IMR-90 (cell line): ENCODE measurements at regions not wholly inside any gene's neighbourhood (a gene's known extent, or its start where the extent isn't known, plus 50 kb on each side); places are given as distances from the start of the nearest gene placed in this dataset.

Experiments used
- ATAC-seq: fragments of 200-7000 bp; cut with Tn5 transposase; 2 replicates; pipeline ENCODE4 v1.9.1; 2020; ENCODE audit warnings: low read depth, mild to moderate bottlenecking, moderate library complexity
- BruUV-seq: library from RNA; stranded (reverse); fragments of 400-500 nt; replicated peaks from 2 replicates; lab custom pipeline; 2021; lab: Mats Ljungman, UMichigan
- CTCF ChIA-PET: fragments of 300-600 bp; formaldehyde crosslinking; extraction: SDS; loops from one replicate; lab custom pipeline; 2021; ENCODE audit warnings: antibody characterized with exemption; lab: Yijun Ruan, JAX
- POLR2A ChIA-PET: fragments of 300-600 bp; sonication (Branson Sonifier 250); formaldehyde crosslinking; loops from one replicate; lab custom pipeline; 2022; ENCODE audit warnings: antibody characterized with exemption; ENCODE audit not compliant: unreplicated experiment; lab: Charles Lee
- DNase-seq: peaks from one replicate; pipeline ENCODE4 v3.0.0; 2013
- H2AFZ ChIP-seq: replicated peaks from 2 replicates; pipeline ENCODE3; 2013; ENCODE audit warnings: low read length, mild to moderate bottlenecking; ENCODE audit not compliant: poor library complexity
- H2AK5ac ChIP-seq: 2 replicates; pipeline ENCODE4 v1.6.1; 2013; ENCODE audit warnings: low read depth, low read length, inconsistent platforms
- H2AK9ac ChIP-seq: replicated peaks from 2 replicates; pipeline ENCODE3; 2013; ENCODE audit warnings: mild to moderate bottlenecking, low read depth, low read length, moderate library complexity; ENCODE audit not compliant: poor library complexity
- H2BK120ac ChIP-seq: 2 replicates; pipeline ENCODE4 v1.6.1; 2013; ENCODE audit warnings: low read depth, low read length, inconsistent platforms
- H2BK15ac ChIP-seq: 3 replicates; pipeline ENCODE4 v1.6.1; 2013; ENCODE audit warnings: low read depth, low read length, inconsistent platforms
- H2BK20ac ChIP-seq: 2 replicates; pipeline ENCODE4 v1.6.1; 2013; ENCODE audit warnings: low read depth, mild to moderate bottlenecking, inconsistent platforms, low read length, moderate library complexity
- H2BK5ac ChIP-seq: 2 replicates; pipeline ENCODE4 v1.6.1; 2013; ENCODE audit warnings: mild to moderate bottlenecking, low read depth, low read length, inconsistent platforms; ENCODE audit not compliant: poor library complexity, severe bottlenecking
- H3K14ac ChIP-seq: replicated peaks from 2 replicates; pipeline ENCODE4 v1.6.1; 2013; ENCODE audit warnings: low read depth, low read length, inconsistent platforms
- H3K18ac ChIP-seq: 2 replicates; pipeline ENCODE4 v1.6.1; 2013; ENCODE audit warnings: low read depth, low read length, control low read depth
- H3K23ac ChIP-seq: 2 replicates; pipeline ENCODE4 v1.6.1; 2013; ENCODE audit warnings: low read depth, low read length, inconsistent platforms
- H3K27ac ChIP-seq: 2 replicates; pipeline ENCODE4 v1.5.1; 2013; ENCODE audit warnings: mild to moderate bottlenecking, control low read depth, low read length; ENCODE audit not compliant: insufficient read depth
- H3K27me3 ChIP-seq: 2 replicates; pipeline ENCODE4 v1.6.1; 2013; ENCODE audit warnings: low read length; ENCODE audit not compliant: control insufficient read depth, insufficient read depth
- H3K36me3 ChIP-seq: 2 replicates; pipeline ENCODE4 v1.6.1; 2013; ENCODE audit warnings: low read length, mixed read lengths; ENCODE audit not compliant: control insufficient read depth, insufficient read depth
- H3K4ac ChIP-seq: 2 replicates; pipeline ENCODE4 v1.6.1; 2013; ENCODE audit warnings: low read depth, low read length, inconsistent platforms
- H3K4me1 ChIP-seq: 2 replicates; pipeline ENCODE4 v1.6.1; 2013; ENCODE audit warnings: low read length, mixed read lengths; ENCODE audit not compliant: control insufficient read depth, insufficient read depth
- H3K4me2 ChIP-seq: 2 replicates; pipeline ENCODE4 v1.6.1; 2013; ENCODE audit warnings: low read depth, mild to moderate bottlenecking, control low read depth, low read length, moderate library complexity
- H3K4me3 ChIP-seq: 2 replicates; pipeline ENCODE4 v1.5.1; 2013; ENCODE audit warnings: low read depth, mild to moderate bottlenecking, control low read depth, low read length, moderate library complexity; ENCODE audit not compliant: insufficient read depth
- H3K56ac ChIP-seq: 2 replicates; pipeline ENCODE4 v1.6.1; 2013; ENCODE audit warnings: low read length, inconsistent platforms; ENCODE audit not compliant: insufficient read depth; ENCODE audit errors: extremely low read depth
- H3K79me1 ChIP-seq, 2 experiments: 2 replicates each; pipeline ENCODE4 v1.6.1; 2013; ENCODE audit warnings: low read length in 2 of 2, inconsistent platforms in 1 of 2, low read depth in 1 of 2
- H3K9ac ChIP-seq: 2 replicates; pipeline ENCODE4 v1.6.1; 2013; ENCODE audit warnings: low read depth, low read length, control low read depth
- H3K9me1 ChIP-seq: 2 replicates; pipeline ENCODE4 v1.6.1; 2013; ENCODE audit warnings: low read length, inconsistent platforms; ENCODE audit not compliant: insufficient read depth
- H3K9me3 ChIP-seq: 2 replicates; pipeline ENCODE4 v1.6.1; 2013; ENCODE audit warnings: low read length; ENCODE audit not compliant: control insufficient read depth, insufficient read depth
- H4K20me1 ChIP-seq: 2 replicates; pipeline ENCODE4 v1.6.1; 2013; ENCODE audit warnings: low read length, inconsistent platforms; ENCODE audit not compliant: insufficient read depth
- H4K5ac ChIP-seq: 2 replicates; pipeline ENCODE4 v1.6.1; 2013; ENCODE audit warnings: mild to moderate bottlenecking, low read depth, low read length, control low read depth
- H4K8ac ChIP-seq, 2 experiments: 2 replicates each; pipeline ENCODE4 v1.6.1; 2013; ENCODE audit warnings: low read depth in 2 of 2, low read length in 2 of 2, control low read depth in 1 of 2, inconsistent platforms in 1 of 2
- H4K91ac ChIP-seq: 2 replicates; pipeline ENCODE4 v1.6.1; 2013; ENCODE audit warnings: low read depth, low read length, inconsistent platforms; ENCODE audit not compliant: insufficient read depth
- RFX5 ChIP-seq: IDR thresholded peaks from 2 replicates; pipeline ENCODE4 v1.8.0; 2012; ENCODE audit warnings: low read depth, mild to moderate bottlenecking, low read length, moderate library complexity
- WGBS, 2 experiments: methylation state at CpG; one replicate each; pipeline versions ENCODE4 v1.1.5 to v1.1.7; 2013; ENCODE audit warnings: missing lambda C conversion rate in 2 of 2; ENCODE audit not compliant: insufficient read length in 1 of 2; ENCODE audit errors: extremely low coverage in 2 of 2; 5-methylcytosine and 5-hydroxymethylcytosine counted together
- dilution Hi-C: fragments of 300-500 bp; cut with HindIII; formaldehyde crosslinking; loops from one replicate; pipeline ENCODE4 v1.14.3; 2018; ENCODE audit warnings: low sequenced_read_pairs; ENCODE audit not compliant: unreplicated experiment
- in situ Hi-C: fragments of 300-500 bp; cut with MboI; formaldehyde crosslinking; loops from 3 replicates; pipeline ENCODE4 v1.14.3; 2019; ENCODE audit warnings: low sequenced_read_pairs, inconsistent platforms, mixed read lengths
- intact Hi-C: fragments of 100-400 bp; cut with micrococcal nuclease; formaldehyde crosslinking; loops from 2 replicates; pipeline ENCODE4 v1.10.0; 2022

DNA sequence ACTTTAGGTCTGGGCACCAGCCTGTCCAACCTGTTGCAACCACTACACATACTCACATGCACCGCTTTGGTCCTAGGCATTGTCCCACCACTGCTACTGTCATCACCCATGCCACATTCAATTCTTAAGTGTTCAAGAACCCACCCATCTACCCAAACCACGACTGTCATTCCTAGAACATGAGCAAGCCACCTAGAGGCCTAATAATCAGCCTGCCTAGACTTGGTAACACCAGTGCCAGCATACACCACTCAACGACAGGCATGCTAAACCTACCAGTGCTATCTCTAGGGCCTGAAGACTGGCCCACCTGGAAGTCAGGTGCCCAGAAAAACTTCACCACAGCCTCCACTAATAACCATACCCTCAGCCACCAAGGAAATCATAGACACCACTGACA, 532.8 kb upstream of the DEPDC1 start:
- H2BK5ac ChIP-seq = no peak overlapping the region
- no peak overlapping the region for H2AK9ac ChIP-seq
- H2BK15ac ChIP-seq = no peak overlapping the region
- WGBS, 2 experiments = 50% methylated on average over 2 of the region's 3 CpGs; no CpG with 5 or more reads in 1 of the 2 experiments
- H2AFZ ChIP-seq = no peak overlapping the region
- intact Hi-C loops (no loop called here), dilution Hi-C loops (no loop called here), in situ Hi-C loops (no loop called here)
- H4K8ac ChIP-seq = no peak overlapping the region
- H4K91ac ChIP-seq = no peak overlapping the region
- H3K56ac ChIP-seq = no peak overlapping the region
- CTCF ChIA-PET = no interaction called here
- no peak overlapping the region for H3K23ac ChIP-seq
- no peaks in the 10 kb centered on the region for H3K27me3 ChIP-seq
- ATAC-seq (no peak), DNase-seq (no peak)
- no peak overlapping the region for H3K27ac ChIP-seq
- H3K36me3 ChIP-seq = no peaks in the 10 kb centered on the region
- H2AK5ac ChIP-seq = no peak overlapping the region
- no peak overlapping the region for H3K18ac ChIP-seq
- no peak overlapping the region for H2BK120ac ChIP-seq
- no TSS peak for BruUV-seq
- no peaks in the 10 kb centered on the region for H3K79me1 ChIP-seq
- no peaks in the 10 kb centered on the region for H3K9me1 ChIP-seq
- no peak overlapping the region for H4K5ac ChIP-seq
- H3K4ac ChIP-seq = no peak overlapping the region
- H3K9ac ChIP-seq = no peak overlapping the region
- no peak overlapping the region for H2BK20ac ChIP-seq
- no peak overlapping the region for H3K4me2 ChIP-seq
- no peaks in the 10 kb centered on the region for H3K4me1 ChIP-seq
- POLR2A ChIA-PET = no interaction called here
- H4K20me1 ChIP-seq = no peaks in the 10 kb centered on the region
- TF ChIP-seq RFX5 = no peak
- H3K14ac ChIP-seq = no peak overlapping the region
- no peak overlapping the region for H3K4me3 ChIP-seq
- peaks cover 8% of the 10 kb centered on the region for H3K9me3 ChIP-seq
